Panc1 (cell line): ENCODE measurements at regions not wholly inside any gene's neighbourhood (a gene's known extent, or its start where the extent isn't known, plus 50 kb on each side); places are given as distances from the start of the nearest gene placed in this dataset.
"Not testable (repeated sequence)": the region's sequence is repeated elsewhere in the genome, so short reads cannot be mapped to it uniquely, and the experiment has no call there.

Source experiments
- ATAC-seq: fragments of 200-7000 bp; cut with Tn5 transposase; 2 replicates; pipeline ENCODE4 v1.9.1; 2020; ENCODE audit warnings: mild to moderate bottlenecking, moderate library complexity
- BruUV-seq: library from RNA; stranded (reverse); fragments of 400-500 nt; replicated peaks from 2 replicates; lab custom pipeline; 2021; lab: Mats Ljungman, UMichigan
- CTCF ChIA-PET: fragments of 300-600 bp; sonication (Branson Sonifier 250); formaldehyde crosslinking; loops from one replicate; lab custom pipeline; 2022; ENCODE audit warnings: antibody characterized with exemption; lab: Charles Lee
- POLR2A ChIA-PET: fragments of 300-600 bp; sonication (Branson Sonifier 250); formaldehyde crosslinking; loops from one replicate; lab custom pipeline; 2022; ENCODE audit warnings: antibody characterized with exemption; lab: Charles Lee
- DNase-seq: peaks from one replicate; pipeline ENCODE4 v3.0.0-alpha.2; 2010; ENCODE audit warnings: low read depth, low spot score
- H3K27ac ChIP-seq: 2 replicates; pipeline ENCODE4 v1.5.1; 2011; ENCODE audit warnings: mild to moderate bottlenecking, low read length, inconsistent platforms
- H3K27me3 ChIP-seq: fragments of 200-500 bp; sonication (Bioruptor generic); 2 replicates; pipeline ENCODE4 v1.6.0; 2014; ENCODE audit warnings: low read length, inconsistent platforms; ENCODE audit not compliant: control insufficient read depth, insufficient read depth
- H3K36me3 ChIP-seq: fragments of 200-500 bp; sonication (Bioruptor generic); 2 replicates; pipeline ENCODE4 v1.5.1; 2014; ENCODE audit warnings: inconsistent platforms, mild to moderate bottlenecking, low read length, moderate library complexity; ENCODE audit not compliant: control insufficient read depth, insufficient read depth
- H3K4me1 ChIP-seq: 2 replicates; pipeline ENCODE4 v1.5.1; 2011; ENCODE audit warnings: inconsistent platforms, mild to moderate bottlenecking, low read length, moderate library complexity; ENCODE audit not compliant: control insufficient read depth, insufficient read depth
- H3K4me3 ChIP-seq, 2 experiments: 2 replicates each; pipeline ENCODE4 v1.5.1; 2011 to 2012; ENCODE audit warnings: low read depth in 2 of 2, low read length in 2 of 2, mild to moderate bottlenecking in 2 of 2, inconsistent platforms in 1 of 2, moderate library complexity in 1 of 2
- H3K9me3 ChIP-seq: fragments of 200-500 bp; sonication (Bioruptor generic); 2 replicates; pipeline ENCODE4 v1.5.1; 2014; ENCODE audit warnings: low read depth, mild to moderate bottlenecking, inconsistent platforms, low read length, moderate library complexity; ENCODE audit not compliant: control insufficient read depth, insufficient read depth
- POLR2AphosphoS5 ChIP-seq: IDR thresholded peaks from 2 replicates; pipeline ENCODE4 v1.6.1; 2012; ENCODE audit warnings: mild to moderate bottlenecking, low read depth, low read length, moderate library complexity
- SIN3A ChIP-seq: IDR thresholded peaks from 2 replicates; pipeline ENCODE4 v1.6.1; 2012; ENCODE audit warnings: low read depth, mild to moderate bottlenecking, low read length, moderate library complexity, borderline replicate concordance; ENCODE audit not compliant: insufficient read depth
- TCF7L2 ChIP-seq: IDR thresholded peaks from 2 replicates; pipeline ENCODE4 v1.6.1; 2011; ENCODE audit warnings: mild to moderate bottlenecking, low read depth, low read length, inconsistent platforms
- in situ Hi-C: cut with HindIII; loops from 2 replicates; pipeline ENCODE4 v1.10.0; 2016; ENCODE audit warnings: low sequenced_read_pairs, low pct_unique_long_range_greater_than_20kb
- intact Hi-C: fragments of 100-400 bp; cut with micrococcal nuclease; formaldehyde crosslinking; loops from one replicate; pipeline ENCODE4 v1.10.0; 2022; ENCODE audit not compliant: unreplicated experiment
- TF ChIP-seq, protein P1 (sequence below), 2 experiments: IDR thresholded peaks; 2 replicates each; pipeline ENCODE4 v1.6.1; 2011 to 2012; ENCODE audit warnings: low read depth in 2 of 2, control low read depth in 1 of 2, low read length in 1 of 2, mild to moderate bottlenecking in 1 of 2, moderate library complexity in 1 of 2; ENCODE audit not compliant: insufficient read depth in 1 of 2

DNA sequence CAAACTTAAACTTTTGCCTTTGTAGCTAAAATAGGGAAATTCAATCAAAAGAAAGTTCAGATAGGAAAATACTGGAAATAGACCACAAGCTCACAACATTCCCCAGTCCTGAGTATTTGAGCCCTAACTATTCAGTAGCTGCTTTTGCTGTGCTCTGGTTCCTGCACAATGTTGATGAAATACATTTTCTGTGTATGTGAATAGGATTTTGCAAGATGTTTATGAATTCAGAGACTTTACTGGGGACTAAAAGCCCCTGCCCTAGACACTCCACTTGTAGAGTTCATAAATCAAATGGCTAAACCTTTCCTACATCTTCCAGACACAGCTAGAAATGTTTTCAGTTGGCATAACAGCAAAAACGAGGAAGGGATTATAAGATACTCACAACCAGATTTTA is 105.9 kb downstream of the FBXO8 start:
- in situ Hi-C loops: no loop called here
- CTCF ChIA-PET: no interaction called here
- DNase-seq (no peak), ATAC-seq (no peak)
- H3K4me1 ChIP-seq: no peaks in the 10 kb centered on the region
- intact Hi-C loops: no loop called here
- no peaks in the 10 kb centered on the region; the same call in 1 of the 2 replicates for H3K27me3 ChIP-seq
- H3K36me3 ChIP-seq: no peaks in the 10 kb centered on the region
- TF ChIP-seq POLR2AphosphoS5: no peak
- TF ChIP-seq SIN3A: no peak
- no peak overlapping the region for H3K27ac ChIP-seq
- POLR2A ChIA-PET: no interaction called here
- no peak overlapping the region for H3K4me3 ChIP-seq
- no TSS peak for BruUV-seq
- H3K9me3 ChIP-seq: no peaks in the 10 kb centered on the region

DNA sequence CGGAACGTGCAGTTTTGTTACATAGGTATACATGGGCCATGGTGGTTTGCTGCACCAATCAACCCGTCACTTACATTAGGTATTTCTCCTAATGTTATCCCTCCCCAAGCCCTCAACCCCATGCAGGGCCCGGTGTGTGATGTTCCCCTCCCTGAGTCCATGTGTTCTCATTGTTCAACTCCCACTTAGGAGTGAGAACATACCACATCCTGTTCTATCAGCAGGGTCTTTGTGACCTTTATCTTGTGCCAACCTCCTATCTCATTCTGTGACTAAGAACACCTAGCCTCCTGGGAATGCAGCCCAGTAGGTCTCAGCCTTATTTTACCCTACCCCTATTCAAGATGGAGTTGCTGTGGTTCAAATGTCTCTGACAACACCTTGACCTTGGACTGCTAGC is 107.6 kb downstream of the FBXO8 start:
- H3K9me3 ChIP-seq, H3K4me3 ChIP-seq, H3K36me3 ChIP-seq, in situ Hi-C loops, H3K4me1 ChIP-seq, intact Hi-C loops, POLR2A ChIA-PET, H3K27ac ChIP-seq, DNase-seq, CTCF ChIA-PET, H3K27me3 ChIP-seq, ATAC-seq, BruUV-seq: not testable (repeated sequence)

DNA sequence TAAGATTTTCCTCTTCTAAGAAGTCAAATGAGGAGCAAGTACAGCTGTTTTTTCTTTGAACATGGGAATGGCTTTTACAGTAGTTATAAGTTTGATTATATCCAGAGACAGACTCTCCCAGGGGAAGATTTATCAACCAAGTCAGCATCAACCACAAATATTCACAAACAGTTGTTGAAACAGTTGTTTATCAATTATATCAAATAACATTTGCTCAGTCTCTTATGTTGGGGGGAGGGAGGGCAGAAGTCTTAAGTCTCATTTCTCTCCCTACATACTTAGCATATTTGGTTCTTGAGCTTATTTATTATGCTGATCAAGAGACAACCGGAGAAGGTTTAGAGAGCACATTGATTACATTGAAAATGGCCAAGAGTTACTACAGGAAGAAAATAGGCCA is 110.1 kb downstream of the FBXO8 start:
- POLR2A ChIA-PET: no interaction called here
- ATAC-seq (no peak), DNase-seq (no peak)
- Histone ChIP-seq H3K4me3 (no peak overlapping the region), H3K9me3 (no peaks in the 10 kb centered on the region), H3K27me3 (no peaks in the 10 kb centered on the region; the same call in 1 of the 2 replicates), H3K36me3 (no peaks in the 10 kb centered on the region), H3K27ac (no peak overlapping the region), H3K4me1 (no peaks in the 10 kb centered on the region)
- in situ Hi-C loops (no loop called here), intact Hi-C loops (no loop called here)
- TF ChIP-seq, protein P1, sequence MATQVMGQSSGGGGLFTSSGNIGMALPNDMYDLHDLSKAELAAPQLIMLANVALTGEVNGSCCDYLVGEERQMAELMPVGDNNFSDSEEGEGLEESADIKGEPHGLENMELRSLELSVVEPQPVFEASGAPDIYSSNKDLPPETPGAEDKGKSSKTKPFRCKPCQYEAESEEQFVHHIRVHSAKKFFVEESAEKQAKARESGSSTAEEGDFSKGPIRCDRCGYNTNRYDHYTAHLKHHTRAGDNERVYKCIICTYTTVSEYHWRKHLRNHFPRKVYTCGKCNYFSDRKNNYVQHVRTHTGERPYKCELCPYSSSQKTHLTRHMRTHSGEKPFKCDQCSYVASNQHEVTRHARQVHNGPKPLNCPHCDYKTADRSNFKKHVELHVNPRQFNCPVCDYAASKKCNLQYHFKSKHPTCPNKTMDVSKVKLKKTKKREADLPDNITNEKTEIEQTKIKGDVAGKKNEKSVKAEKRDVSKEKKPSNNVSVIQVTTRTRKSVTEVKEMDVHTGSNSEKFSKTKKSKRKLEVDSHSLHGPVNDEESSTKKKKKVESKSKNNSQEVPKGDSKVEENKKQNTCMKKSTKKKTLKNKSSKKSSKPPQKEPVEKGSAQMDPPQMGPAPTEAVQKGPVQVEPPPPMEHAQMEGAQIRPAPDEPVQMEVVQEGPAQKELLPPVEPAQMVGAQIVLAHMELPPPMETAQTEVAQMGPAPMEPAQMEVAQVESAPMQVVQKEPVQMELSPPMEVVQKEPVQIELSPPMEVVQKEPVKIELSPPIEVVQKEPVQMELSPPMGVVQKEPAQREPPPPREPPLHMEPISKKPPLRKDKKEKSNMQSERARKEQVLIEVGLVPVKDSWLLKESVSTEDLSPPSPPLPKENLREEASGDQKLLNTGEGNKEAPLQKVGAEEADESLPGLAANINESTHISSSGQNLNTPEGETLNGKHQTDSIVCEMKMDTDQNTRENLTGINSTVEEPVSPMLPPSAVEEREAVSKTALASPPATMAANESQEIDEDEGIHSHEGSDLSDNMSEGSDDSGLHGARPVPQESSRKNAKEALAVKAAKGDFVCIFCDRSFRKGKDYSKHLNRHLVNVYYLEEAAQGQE (IDR thresholded peaks at IDR 0.05; ENCODE audit: insufficient read depth in 1 of 2, low read depth in 2 of 2, low read length in 1 of 2): no peak
- BruUV-seq: no TSS peak
- CTCF ChIA-PET: no interaction called here

DNA sequence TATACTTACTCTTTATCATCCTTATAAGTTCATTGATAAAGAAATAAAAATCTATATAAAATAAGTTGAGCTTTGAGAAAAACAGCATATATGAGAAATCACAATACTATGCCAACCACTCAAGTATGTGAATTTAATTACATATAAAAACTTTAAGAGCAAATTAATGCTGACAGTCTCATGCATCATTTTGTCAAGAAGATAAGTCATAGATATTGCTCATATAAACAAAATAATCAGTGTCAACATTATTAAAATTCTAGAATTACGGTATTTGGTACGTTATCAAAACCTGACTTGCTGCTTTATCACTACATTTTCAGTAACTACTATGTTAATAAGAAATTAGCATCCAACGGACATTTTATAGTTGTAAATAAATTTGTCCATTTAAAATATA is 111.2 kb downstream of the FBXO8 start:
- Histone ChIP-seq H3K36me3 (no peaks in the 10 kb centered on the region), H3K4me1 (no peaks in the 10 kb centered on the region), H3K27ac (no peak overlapping the region), H3K4me3 (no peak overlapping the region), H3K27me3 (no peaks in the 10 kb centered on the region), H3K9me3 (no peaks in the 10 kb centered on the region)
- no peak for DNase-seq
- TF ChIP-seq TCF7L2: no peak
- CTCF ChIA-PET: no interaction called here
- in situ Hi-C loops (no loop called here), intact Hi-C loops (no loop called here)
- POLR2A ChIA-PET: no interaction called here
- ATAC-seq: no peak
- no TSS peak for BruUV-seq
